Kidney epithelial cell (primary cell): ENCODE measurements at regions not wholly inside any gene's neighbourhood (a gene's known extent, or its start where the extent isn't known, plus 50 kb on each side); places are given as distances from the start of the nearest gene placed in this dataset.
"Not testable (repeated sequence)": the region's sequence is repeated elsewhere in the genome, so short reads cannot be mapped to it uniquely, and the experiment has no call there.

Source experiments
- DNase-seq: peaks from one replicate; pipeline ENCODE4 v3.0.0-alpha.2; 2010; ENCODE audit warnings: low read depth
- H3K27me3 ChIP-seq: 2 replicates; pipeline ENCODE4 v1.6.0; 2011; ENCODE audit warnings: low read length; ENCODE audit not compliant: control insufficient read depth, insufficient read depth
- H3K36me3 ChIP-seq: 2 replicates; pipeline ENCODE4 v1.5.1; 2011; ENCODE audit warnings: low read length; ENCODE audit not compliant: control insufficient read depth, insufficient read depth
- H3K4me3 ChIP-seq: 2 replicates; pipeline ENCODE4 v1.5.1; 2011; ENCODE audit warnings: low read depth, mild to moderate bottlenecking, control low read depth, low read length
- CTCF ChIP-seq: IDR thresholded peaks from 2 replicates; pipeline ENCODE4 v1.5.1; 2011; ENCODE audit warnings: mild to moderate bottlenecking, moderate library complexity, low read length, control low read depth, inconsistent platforms; ENCODE audit not compliant: insufficient read depth, poor library complexity, severe bottlenecking

GRCh38 chr7:35921338-35921737, 120.5 kb downstream of the SEPTIN7 start:
- not testable (repeated sequence) for H3K27me3 ChIP-seq, DNase-seq, H3K36me3 ChIP-seq, H3K4me3 ChIP-seq

GRCh38 chr7:35924668-35925067, 123.8 kb downstream of the SEPTIN7 start:
- not testable (repeated sequence) for DNase-seq, H3K36me3 ChIP-seq, H3K27me3 ChIP-seq, H3K4me3 ChIP-seq

- H3K27me3 ChIP-seq, H3K36me3 ChIP-seq: not testable (repeated sequence)
These were observed 126.1 kb downstream of the SEPTIN7 start for GRCh38 chr7:35926966-35927365.

GRCh38 chr7:35931134-35931533, 130.3 kb downstream of the SEPTIN7 start:
- H3K27me3 ChIP-seq, H3K4me3 ChIP-seq, H3K36me3 ChIP-seq, DNase-seq: not testable (repeated sequence)

More at GRCh38 chr7:35926966-35927365, 126.1 kb downstream of the SEPTIN7 start:
- H3K4me3 ChIP-seq, DNase-seq: not testable (repeated sequence)

GRCh38 chr7:35931551-35931950, 130.7 kb downstream of the SEPTIN7 start:
- H3K36me3 ChIP-seq, H3K27me3 ChIP-seq, DNase-seq: not testable (repeated sequence)

GRCh38 chr7:35940695-35941094, 139.8 kb downstream of the SEPTIN7 start:
- not testable (repeated sequence) for H3K4me3 ChIP-seq, H3K27me3 ChIP-seq, H3K36me3 ChIP-seq, DNase-seq

More at GRCh38 chr7:35931551-35931950, 130.7 kb downstream of the SEPTIN7 start:
- not testable (repeated sequence) for H3K4me3 ChIP-seq

- not testable (repeated sequence) for H3K36me3 ChIP-seq, H3K27me3 ChIP-seq, H3K4me3 ChIP-seq, DNase-seq
These were observed 144.8 kb downstream of the SEPTIN7 start for GRCh38 chr7:35945621-35946020.

GRCh38 chr7:35955735-35956134, 154.9 kb downstream of the SEPTIN7 start:
- not testable (repeated sequence) for H3K27me3 ChIP-seq, H3K36me3 ChIP-seq, H3K4me3 ChIP-seq, DNase-seq

- not testable (repeated sequence) for H3K4me3 ChIP-seq, H3K27me3 ChIP-seq, DNase-seq, H3K36me3 ChIP-seq
These were observed 156.1 kb downstream of the SEPTIN7 start for GRCh38 chr7:35956988-35957387.

GRCh38 chr7:35961260-35961659, 160.4 kb downstream of the SEPTIN7 start:
- H3K27me3 ChIP-seq, DNase-seq, H3K4me3 ChIP-seq, H3K36me3 ChIP-seq: not testable (repeated sequence)

GRCh38 chr7:35962607-35963006, 161.8 kb downstream of the SEPTIN7 start:
- not testable (repeated sequence) for DNase-seq, H3K27me3 ChIP-seq, H3K4me3 ChIP-seq, H3K36me3 ChIP-seq

- DNase-seq, result no peak
- peak overlapping the region; percentile 2 for H3K4me3 ChIP-seq
- peaks cover 5% of the 10 kb centered on the region for H3K27me3 ChIP-seq
- TF ChIP-seq CTCF, result no peak
- H3K36me3 ChIP-seq, result no peaks in the 10 kb centered on the region
These were observed 166.7 kb downstream of the SEPTIN7 start for GRCh38 chr7:35967366-35968139.
